Heart left ventricle (tissue), 16 donors: ENCODE measurements at regions not wholly inside any gene's neighbourhood (a gene's known extent, or its start where the extent isn't known, plus 50 kb on each side); places are given as distances from the start of the nearest gene placed in this dataset.

Experiments
- ATAC-seq, 4 donors: fragments of 200-7000 bp; cut with Tn5 transposase; one replicate each; pipeline ENCODE4 v1.9.1; 2020 to 2022; ENCODE audit warnings: moderate library complexity in 4 of 4, mild to moderate bottlenecking in 3 of 4, moderate number of reproducible peaks in 1 of 4
- DNase-seq, 5 donors: peaks; one replicate each; pipeline ENCODE4 v3.0.0-alpha.2; 2020
- H3K27ac ChIP-seq, 12 donors: fragments of 200-600 bp; sonication (generic) in 4 of 12; one replicate each; pipeline versions ENCODE4 v1.5.0 to v1.8.0; 2016 to 2022; ENCODE audit warnings: mild to moderate bottlenecking in 2 of 12
- H3K27me3 ChIP-seq, 9 donors: fragments of 200-600 bp; sonication (generic) in 2 of 9; one replicate each; pipeline versions ENCODE4 v1.5.1 to v1.8.0; 2016 to 2022; ENCODE audit warnings: mild to moderate bottlenecking in 3 of 9
- H3K36me3 ChIP-seq, 9 donors: fragments of 200-600 bp; sonication (generic) in 2 of 9; one replicate each; pipeline versions ENCODE4 v1.5.0 to v1.8.0; 2018 to 2022; ENCODE audit warnings: mild to moderate bottlenecking in 2 of 9
- H3K4me1 ChIP-seq, 12 donors: fragments of 200-600 bp; sonication (generic) in 4 of 12; one replicate each; pipeline versions ENCODE4 v1.5.0 to v1.8.0; 2016 to 2022; ENCODE audit warnings: mild to moderate bottlenecking in 3 of 12
- H3K4me3 ChIP-seq, 12 donors: fragments of 200-600 bp; sonication (generic) in 4 of 12; one replicate each; pipeline versions ENCODE4 v1.5.0 to v1.8.0; 2017 to 2022; ENCODE audit warnings: mild to moderate bottlenecking in 9 of 12, moderate library complexity in 4 of 12
- H3K9me3 ChIP-seq, 12 donors: fragments of 200-600 bp; sonication (generic) in 4 of 12; one replicate each; pipeline versions ENCODE4 v1.5.0 to v1.8.0; 2016 to 2022; ENCODE audit warnings: mild to moderate bottlenecking in 1 of 12
- POLR2A ChIP-seq, 2 donors: fragments of 450-650 bp; IDR thresholded peaks; one replicate each; pipeline ENCODE4 v1.6.1; 2017; ENCODE audit warnings: antibody characterized with exemption in 2 of 2, mild to moderate bottlenecking in 2 of 2, moderate library complexity in 2 of 2
- WGBS, 4 donors: extraction: QIAGEN DNeasy Blood & Tissue Kit in 2 of 4; methylation state at CpG; one replicate each; pipeline versions ENCODE4 v1.1.5 to v1.1.7; 2013 to 2018; 5-methylcytosine and 5-hydroxymethylcytosine counted together
- intact Hi-C, 10 donors: fragments of 100-400 bp; cut with DNase I; formaldehyde crosslinking; loops; one replicate each; pipeline versions ENCODE4 v1.11.1 to v1.14.2; 2022
- TF ChIP-seq, protein P1 (sequence below), 12 donors: fragments of 200-600 bp; sonication (generic) in 4 of 12; IDR thresholded peaks; one replicate each; pipeline versions ENCODE4 v1.5.0 to v1.8.0; 2018 to 2022; ENCODE audit warnings: antibody characterized with exemption in 12 of 12, mild to moderate bottlenecking in 5 of 12
- donor health status: ischemic (EF 13 %, LVEDD 7.1; RV severe dilation, severe dysfunction).
- donor health status: healthy with polysubstance abuse.
- donor health status: DM: no; HTN: yes; CAD: no.
- donor health status: DM: no; HTN: no; CAD: no.
- donor health status: ischemic (EF 25% LVEDD 6.9; RV normal size, moderate dysfunction).
- donor health status: ischemic (EF 25% LVEDD 5.7; RV mildly dilated, moderate dysfunction).
- donor health status: healthy.
- donor health status: DM: yes; HTN: yes; CAD: no.
- donor health status: ischemic (EF 35%, LVEDD 5.7; RV mildly dilated, moderate dysfunction).
- donor health status: nonischemic (EF 11% LVEDD 7.7; RV severe dilation, severe dysfunction).
- donor health status: DM: yes; HTN: yes; CAD: no.
- donor health status: PGD.
- donor health status: ischemic (EF 29% LVEDD 5.4; RV normal size, mild dysfunction).
- donor health status: nonischemic (EF 23%, LVEDD 6.1; RV moderate dilation, normal function).

DNA sequence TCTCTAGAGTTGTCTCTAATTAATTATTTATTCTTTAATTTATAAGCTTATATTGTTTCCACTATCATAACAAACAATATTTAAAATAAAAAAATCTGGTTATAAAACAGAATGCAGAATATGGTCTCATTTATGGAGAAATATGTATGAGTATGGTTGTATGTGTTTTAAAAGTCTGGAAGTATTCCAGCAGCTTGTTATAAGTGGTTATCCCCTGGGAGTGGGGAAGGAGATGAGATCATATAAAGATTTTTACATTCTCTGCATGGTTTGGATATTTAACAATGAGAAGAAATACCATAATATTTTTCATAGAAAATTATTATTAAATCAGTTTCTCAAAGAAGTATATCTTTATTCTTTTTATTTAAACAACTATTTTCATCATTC is 135.4 kb upstream of the MB21D2 start:
- Histone ChIP-seq H3K27ac (no peak overlapping the region), H3K9me3 (no peaks in the 10 kb centered on the region), H3K36me3 (no peaks in the 10 kb centered on the region), H3K27me3 (no peaks in the 10 kb centered on the region), H3K4me1 (peaks cover 0 to 16% (median 0%) of the 10 kb centered on the region in 12 donors), H3K4me3 (no peak overlapping the region)
- DNase-seq (no peak), ATAC-seq (no peak)
- intact Hi-C loops = no loop called here
- TF ChIP-seq, protein P1, sequence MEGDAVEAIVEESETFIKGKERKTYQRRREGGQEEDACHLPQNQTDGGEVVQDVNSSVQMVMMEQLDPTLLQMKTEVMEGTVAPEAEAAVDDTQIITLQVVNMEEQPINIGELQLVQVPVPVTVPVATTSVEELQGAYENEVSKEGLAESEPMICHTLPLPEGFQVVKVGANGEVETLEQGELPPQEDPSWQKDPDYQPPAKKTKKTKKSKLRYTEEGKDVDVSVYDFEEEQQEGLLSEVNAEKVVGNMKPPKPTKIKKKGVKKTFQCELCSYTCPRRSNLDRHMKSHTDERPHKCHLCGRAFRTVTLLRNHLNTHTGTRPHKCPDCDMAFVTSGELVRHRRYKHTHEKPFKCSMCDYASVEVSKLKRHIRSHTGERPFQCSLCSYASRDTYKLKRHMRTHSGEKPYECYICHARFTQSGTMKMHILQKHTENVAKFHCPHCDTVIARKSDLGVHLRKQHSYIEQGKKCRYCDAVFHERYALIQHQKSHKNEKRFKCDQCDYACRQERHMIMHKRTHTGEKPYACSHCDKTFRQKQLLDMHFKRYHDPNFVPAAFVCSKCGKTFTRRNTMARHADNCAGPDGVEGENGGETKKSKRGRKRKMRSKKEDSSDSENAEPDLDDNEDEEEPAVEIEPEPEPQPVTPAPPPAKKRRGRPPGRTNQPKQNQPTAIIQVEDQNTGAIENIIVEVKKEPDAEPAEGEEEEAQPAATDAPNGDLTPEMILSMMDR (IDR thresholded peaks at IDR 0.05) = no peak
- TF ChIP-seq POLR2A (IDR thresholded peaks at IDR 0.05) = no peak

DNA sequence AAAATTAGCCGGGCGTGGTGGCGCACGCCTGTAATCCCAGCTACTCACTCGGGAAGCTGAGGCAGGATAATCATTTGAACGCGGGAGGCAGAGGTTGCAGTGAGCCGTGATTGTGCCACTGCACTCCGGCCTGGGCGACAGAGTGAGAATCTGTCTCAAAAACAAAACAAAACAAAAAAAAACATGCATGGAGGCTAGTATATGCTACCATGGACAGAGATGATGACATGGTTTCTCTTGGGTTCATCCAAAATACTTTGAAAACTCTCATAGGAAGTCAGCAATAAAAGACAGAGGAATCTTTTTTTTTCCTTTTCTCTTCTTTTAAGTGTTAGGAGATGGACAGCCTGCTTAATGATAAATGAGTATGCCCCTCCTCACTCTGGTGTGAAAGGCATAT is 137.7 kb upstream of the MB21D2 start:
- no peak overlapping the region for H3K27ac ChIP-seq
- H3K36me3 ChIP-seq = no peaks in the 10 kb centered on the region
- no peak for TF ChIP-seq POLR2A (IDR thresholded peaks at IDR 0.05)
- TF ChIP-seq, protein P1 (IDR thresholded peaks at IDR 0.05) = no peak
- no peaks in the 10 kb centered on the region for H3K9me3 ChIP-seq
- H3K27me3 ChIP-seq = no peaks in the 10 kb centered on the region
- ATAC-seq (no peak), DNase-seq (no peak)
- peaks cover 0 to 16% (median 0%) of the 10 kb centered on the region in 12 donors for H3K4me1 ChIP-seq
- WGBS, 4 donors = 66 to 83% (median 80%) methylated on average over 10 of the region's 10 CpGs
- intact Hi-C loops = no loop called here
- no peak overlapping the region for H3K4me3 ChIP-seq

DNA sequence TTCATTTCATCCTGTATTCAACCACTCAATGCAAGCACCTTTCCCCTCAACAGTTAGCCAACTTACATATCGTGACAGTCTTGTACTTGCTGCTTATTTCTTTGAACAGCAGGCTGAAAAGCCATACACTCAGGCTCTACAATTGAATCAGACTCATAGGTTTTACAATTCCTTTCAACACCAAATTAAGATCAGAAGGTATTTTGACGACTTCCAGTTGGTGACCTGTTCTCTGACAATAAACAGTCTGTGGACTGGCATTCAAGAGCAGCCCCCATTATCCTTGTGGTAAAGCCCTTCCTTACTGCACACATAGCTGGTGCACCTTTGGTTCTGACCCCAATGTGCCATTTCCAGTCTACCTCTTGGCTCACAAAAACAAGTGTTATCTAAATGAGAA is 140.0 kb upstream of the MB21D2 start:
- H3K27me3 ChIP-seq = no peaks in the 10 kb centered on the region
- intact Hi-C loops = no loop called here
- ATAC-seq (no peak), DNase-seq (no peak)
- no peaks in the 10 kb centered on the region for H3K9me3 ChIP-seq
- TF ChIP-seq, protein P1 (IDR thresholded peaks at IDR 0.05) = no peak
- no peak for TF ChIP-seq POLR2A (IDR thresholded peaks at IDR 0.05)
- no peak overlapping the region for H3K27ac ChIP-seq
- H3K36me3 ChIP-seq = no peaks in the 10 kb centered on the region
- H3K4me1 ChIP-seq = peaks cover 0 to 6% (median 0%) of the 10 kb centered on the region in 12 donors
- H3K4me3 ChIP-seq = no peak overlapping the region
- 48 to 52% (median 50%) methylated on average over 2 of the region's 2 CpGs for WGBS, 4 donors

DNA sequence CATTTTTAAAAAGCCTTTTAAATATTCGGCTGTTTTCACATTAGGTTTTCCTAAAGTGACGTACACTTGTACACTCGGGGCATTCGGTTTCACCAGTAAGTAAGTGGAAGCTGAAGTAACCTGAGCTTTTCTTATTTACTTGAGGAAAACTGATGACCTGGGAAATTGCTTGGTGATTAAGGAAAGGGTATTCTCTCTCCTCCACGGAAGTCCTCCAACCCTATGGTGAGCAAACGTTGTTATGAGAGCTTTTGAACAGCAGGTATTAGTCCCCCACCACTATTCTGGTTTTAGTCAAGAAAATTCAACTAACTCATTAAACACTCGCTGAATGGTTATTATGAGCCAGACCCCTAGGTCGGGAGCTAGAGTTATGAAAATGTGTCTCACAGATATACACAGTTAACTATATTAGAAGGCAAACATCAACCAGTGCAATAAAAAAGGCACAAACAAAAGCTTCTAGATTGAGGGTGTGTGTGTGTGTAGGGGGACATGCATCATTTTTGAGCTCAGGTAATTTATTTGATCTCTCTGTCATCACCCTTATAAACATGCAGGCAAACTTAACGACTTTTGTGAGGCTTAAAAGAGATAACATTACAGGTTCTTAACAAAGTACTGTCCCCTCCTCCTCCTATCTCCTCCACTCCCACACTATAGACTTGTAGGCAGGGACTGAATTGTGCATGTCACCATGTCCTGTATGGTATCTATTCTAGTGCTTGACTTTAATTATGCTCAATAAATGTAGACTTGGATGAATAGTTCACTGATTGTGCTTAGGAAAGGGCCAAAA is 143.3 kb upstream of the MB21D2 start:
- WGBS, 4 donors = 80 to 92% (median 86%) methylated on average over 9 of the region's 9 CpGs
- no peak overlapping the region for H3K27ac ChIP-seq
- no peaks in the 10 kb centered on the region for H3K36me3 ChIP-seq
- H3K4me3 ChIP-seq = no peak overlapping the region
- intact Hi-C loops = loop anchor here in 1 of 10 donors (10.0 kb wide), 1 partner anchor 826 kb away; no protein-coding TSS in a partner anchor
- H3K4me1 ChIP-seq = no peaks in the 10 kb centered on the region
- no peaks in the 10 kb centered on the region for H3K27me3 ChIP-seq
- H3K9me3 ChIP-seq = no peaks in the 10 kb centered on the region
- no peak for TF ChIP-seq POLR2A (IDR thresholded peaks at IDR 0.05)
- TF ChIP-seq, protein P1 (IDR thresholded peaks at IDR 0.05) = no peak
- DNase-seq (no peak), ATAC-seq (no peak)
